AG04450 (cell line): ENCODE measurements at regions not wholly inside any gene's neighbourhood (a gene's known extent, or its start where the extent isn't known, plus 50 kb on each side); places are given as distances from the start of the nearest gene placed in this dataset.

Source experiments
- CTCF ChIA-PET: fragments of 300-600, 350-600 bp; formaldehyde crosslinking; extraction: SDS; loops from one replicate; lab custom pipeline; 2022; ENCODE audit warnings: antibody characterized with exemption, inconsistent platforms; lab: Charles Lee
- POLR2A ChIA-PET: fragments of 350-600 bp; formaldehyde crosslinking; extraction: SDS; loops from one replicate; lab custom pipeline; 2021; ENCODE audit warnings: antibody characterized with exemption, inconsistent platforms; lab: Yijun Ruan, JAX
- DNase-seq: peaks from one replicate; pipeline ENCODE4 v3.0.0-alpha.2; 2011; ENCODE audit warnings: low read depth, low spot score
- H3K27ac ChIP-seq: one replicate; pipeline ENCODE4 v1.5.1; 2012; ENCODE audit warnings: low read depth, low read length, control low read depth
- H3K27me3 ChIP-seq: one replicate; pipeline ENCODE4 v1.6.0; 2012; ENCODE audit warnings: low read length; ENCODE audit not compliant: control insufficient read depth, insufficient read depth
- H3K4me3 ChIP-seq: 2 replicates; pipeline ENCODE4 v1.5.1; 2011; ENCODE audit warnings: mild to moderate bottlenecking, low read depth, low read length, control low read depth
- H3K9me3 ChIP-seq: 2 replicates; pipeline ENCODE4 v1.5.1; 2012; ENCODE audit warnings: low read length; ENCODE audit not compliant: control insufficient read depth, insufficient read depth
- TF ChIP-seq, protein P1 (sequence below): IDR thresholded peaks from 2 replicates; pipeline ENCODE4 v1.5.1; 2011; ENCODE audit warnings: low read depth, low read length, control low read depth, inconsistent platforms

DNA sequence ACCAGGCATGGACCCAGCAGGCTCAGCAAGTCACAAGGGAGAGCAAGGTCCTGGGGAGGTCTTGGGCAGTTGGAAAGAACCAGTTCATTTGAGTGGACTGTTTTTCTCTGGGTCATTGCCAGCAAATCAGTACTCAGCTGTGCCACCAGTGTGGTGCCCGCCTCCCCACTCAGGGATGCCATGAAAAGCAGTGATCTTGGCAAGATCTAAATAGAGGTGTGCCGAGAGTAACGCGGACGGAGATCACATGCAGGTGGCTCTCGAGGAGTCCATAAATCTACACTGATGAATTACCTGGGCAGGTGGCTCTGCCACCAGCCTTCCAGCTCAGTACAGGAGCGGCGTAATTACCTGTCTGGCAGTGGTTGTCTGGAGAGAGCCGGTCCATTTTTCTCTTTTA is 642.2 kb downstream of the PTPRU start:
- CTCF ChIA-PET = no interaction called here
- POLR2A ChIA-PET = no interaction called here
- Histone ChIP-seq H3K27me3 (no peaks in the 10 kb centered on the region), H3K9me3 (no peaks in the 10 kb centered on the region), H3K4me3 (no peak overlapping the region), H3K27ac (no peak overlapping the region)
- TF ChIP-seq, protein P1, sequence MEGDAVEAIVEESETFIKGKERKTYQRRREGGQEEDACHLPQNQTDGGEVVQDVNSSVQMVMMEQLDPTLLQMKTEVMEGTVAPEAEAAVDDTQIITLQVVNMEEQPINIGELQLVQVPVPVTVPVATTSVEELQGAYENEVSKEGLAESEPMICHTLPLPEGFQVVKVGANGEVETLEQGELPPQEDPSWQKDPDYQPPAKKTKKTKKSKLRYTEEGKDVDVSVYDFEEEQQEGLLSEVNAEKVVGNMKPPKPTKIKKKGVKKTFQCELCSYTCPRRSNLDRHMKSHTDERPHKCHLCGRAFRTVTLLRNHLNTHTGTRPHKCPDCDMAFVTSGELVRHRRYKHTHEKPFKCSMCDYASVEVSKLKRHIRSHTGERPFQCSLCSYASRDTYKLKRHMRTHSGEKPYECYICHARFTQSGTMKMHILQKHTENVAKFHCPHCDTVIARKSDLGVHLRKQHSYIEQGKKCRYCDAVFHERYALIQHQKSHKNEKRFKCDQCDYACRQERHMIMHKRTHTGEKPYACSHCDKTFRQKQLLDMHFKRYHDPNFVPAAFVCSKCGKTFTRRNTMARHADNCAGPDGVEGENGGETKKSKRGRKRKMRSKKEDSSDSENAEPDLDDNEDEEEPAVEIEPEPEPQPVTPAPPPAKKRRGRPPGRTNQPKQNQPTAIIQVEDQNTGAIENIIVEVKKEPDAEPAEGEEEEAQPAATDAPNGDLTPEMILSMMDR = no peak
- no peak for DNase-seq

DNA sequence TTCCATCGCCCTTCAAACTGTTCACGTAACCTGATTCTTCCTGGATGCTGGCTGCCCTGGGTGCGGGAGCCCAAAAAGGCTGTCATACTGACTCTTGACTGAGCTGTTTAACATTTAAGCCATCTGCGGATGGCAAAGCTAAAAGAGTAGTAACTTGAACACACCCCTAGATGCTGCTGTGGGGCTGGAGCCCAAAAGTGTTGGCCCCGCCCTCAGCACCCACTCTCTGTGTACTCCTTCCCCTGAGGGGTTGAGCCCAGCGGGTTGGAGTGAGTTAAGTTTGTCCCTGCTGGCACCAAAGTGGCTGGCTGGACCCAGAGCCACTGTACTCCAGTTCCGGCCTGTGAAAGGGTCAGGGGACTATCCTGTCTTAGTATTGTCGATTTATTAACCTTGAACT is 640.6 kb downstream of the PTPRU start:
- POLR2A ChIA-PET = no interaction called here
- no peak overlapping the region for H3K27ac ChIP-seq
- H3K9me3 ChIP-seq = no peaks in the 10 kb centered on the region
- H3K4me3 ChIP-seq = no peak overlapping the region
- TF ChIP-seq, protein P1 = no peak
- CTCF ChIA-PET = no interaction called here
- H3K27me3 ChIP-seq = no peaks in the 10 kb centered on the region
- DNase-seq = no peak

DNA sequence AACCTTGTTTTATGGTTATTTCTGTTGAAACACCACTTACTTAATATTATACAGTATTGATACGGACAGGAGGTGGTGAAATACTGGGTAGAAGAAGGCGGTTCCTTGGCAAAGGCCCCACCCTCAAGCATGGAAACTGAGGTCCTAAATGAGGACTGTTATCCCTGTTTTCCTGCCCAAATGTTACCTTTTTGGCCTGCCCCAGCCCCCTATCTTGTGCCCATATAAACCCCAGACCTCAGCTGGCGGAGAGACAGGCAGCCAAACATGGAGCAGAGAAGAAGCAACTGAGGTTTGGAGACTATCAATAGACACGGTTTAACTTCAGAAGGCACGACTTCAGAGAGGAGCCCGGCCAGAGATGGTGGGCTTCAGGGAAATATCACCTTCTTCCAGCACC is 640.1 kb downstream of the PTPRU start:
- ChIA-PET POLR2A (no interaction called here), CTCF (interaction anchor here (0.7 kb wide), 1 partner anchor 83 kb away, joined by 3 read pairs; no protein-coding TSS in a partner anchor)
- TF ChIP-seq, protein P1 = no peak

DNA sequence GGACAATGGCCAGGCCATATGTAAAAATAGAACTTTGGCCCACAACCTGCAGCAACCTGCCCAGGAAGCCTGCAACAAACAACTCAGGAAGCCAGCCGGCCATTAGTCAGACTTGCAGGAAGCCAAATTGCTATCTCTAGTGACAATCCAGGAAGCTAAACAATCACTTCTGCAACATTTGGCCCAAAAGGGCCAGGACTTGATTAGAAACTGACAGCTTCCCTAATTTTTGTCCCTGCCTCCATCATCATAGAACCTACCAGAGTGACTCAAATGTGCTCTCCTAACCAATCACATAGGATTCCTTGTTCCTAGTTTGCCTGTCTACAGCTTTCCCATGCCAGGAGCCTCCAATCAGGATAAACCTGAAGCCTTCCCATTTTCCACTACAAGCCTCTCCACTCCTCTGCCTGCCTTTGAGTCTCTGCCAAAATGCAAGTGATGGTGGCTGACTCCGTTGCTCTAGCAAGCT is 639.3 kb downstream of the PTPRU start:
- ChIA-PET POLR2A (no interaction called here), CTCF (interaction anchor here (0.7 kb wide), 1 partner anchor 83 kb away, joined by 3 read pairs; no protein-coding TSS in a partner anchor)
- Histone ChIP-seq H3K4me3 (no peak overlapping the region), H3K27me3 (no peaks in the 10 kb centered on the region), H3K27ac (no peak overlapping the region), H3K9me3 (no peaks in the 10 kb centered on the region)
- TF ChIP-seq, protein P1 = no peak
- no peak for DNase-seq

More for the DNA sequence above, 640.1 kb downstream of the PTPRU start:
- no peak overlapping the region for H3K27ac ChIP-seq
- DNase-seq = no peak
- no peak overlapping the region for H3K4me3 ChIP-seq
- H3K9me3 ChIP-seq = no peaks in the 10 kb centered on the region
- H3K27me3 ChIP-seq = no peaks in the 10 kb centered on the region

DNA sequence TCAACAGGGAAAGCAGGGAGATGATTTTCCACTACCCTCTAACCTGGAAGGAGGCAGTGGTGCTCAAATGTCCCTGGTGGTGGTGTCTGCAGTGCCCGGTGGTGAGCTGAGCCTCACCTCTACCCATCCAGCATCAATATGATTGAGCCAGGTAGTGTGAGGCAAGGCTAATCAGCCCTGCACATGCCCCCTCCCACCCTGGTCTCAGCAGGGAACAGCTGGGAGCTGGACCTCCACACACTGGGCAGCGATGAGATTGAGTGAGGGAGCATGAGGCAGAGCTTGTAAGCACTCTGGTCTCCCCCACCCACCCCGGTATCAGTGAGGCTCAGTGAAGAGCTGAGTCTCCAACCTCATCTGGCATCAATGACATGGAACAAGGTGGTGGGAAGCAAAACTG is 634.3 kb downstream of the PTPRU start:
- Histone ChIP-seq H3K27ac (no peak overlapping the region), H3K4me3 (no peak overlapping the region), H3K27me3 (no peaks in the 10 kb centered on the region), H3K9me3 (no peaks in the 10 kb centered on the region)
- POLR2A ChIA-PET = no interaction called here
- DNase-seq = no peak
- CTCF ChIA-PET = no interaction called here
- TF ChIP-seq, protein P1 = no peak
